Hippocampal formation (tissue), 2 donors: ENCODE measurements at regions not wholly inside any gene's neighbourhood (a gene's known extent, or its start where the extent isn't known, plus 50 kb on each side); places are given as distances from the start of the nearest gene placed in this dataset.
"Not testable (repeated sequence)": the region's sequence is repeated elsewhere in the genome, so short reads cannot be mapped to it uniquely, and the experiment has no call there.

Source experiments
- DNase-seq, 2 donors: peaks; one replicate each; lab custom pipeline; 2025; lab: John Stamatoyannopoulos, UW

DNA sequence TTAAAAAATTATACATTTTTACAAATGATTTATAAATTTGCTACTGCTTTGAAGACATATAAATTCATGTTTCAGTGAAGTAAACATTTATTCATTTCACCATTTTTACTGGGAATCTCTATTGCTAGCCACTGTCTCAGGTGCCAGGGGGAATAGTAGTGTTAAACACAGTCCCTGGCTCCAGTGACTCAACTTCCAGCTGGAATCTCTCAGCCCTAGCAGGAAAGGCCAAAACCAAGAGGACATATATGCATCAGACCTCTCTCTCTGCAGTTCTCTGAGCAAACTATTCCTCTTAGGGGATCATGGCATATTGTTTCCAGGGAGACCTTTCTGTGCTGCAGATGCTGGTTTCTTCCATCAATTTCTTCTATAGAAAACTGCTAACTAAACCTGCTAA lies 1009.0 kb upstream of the LCORL start:
- DNase-seq = no peak

DNA sequence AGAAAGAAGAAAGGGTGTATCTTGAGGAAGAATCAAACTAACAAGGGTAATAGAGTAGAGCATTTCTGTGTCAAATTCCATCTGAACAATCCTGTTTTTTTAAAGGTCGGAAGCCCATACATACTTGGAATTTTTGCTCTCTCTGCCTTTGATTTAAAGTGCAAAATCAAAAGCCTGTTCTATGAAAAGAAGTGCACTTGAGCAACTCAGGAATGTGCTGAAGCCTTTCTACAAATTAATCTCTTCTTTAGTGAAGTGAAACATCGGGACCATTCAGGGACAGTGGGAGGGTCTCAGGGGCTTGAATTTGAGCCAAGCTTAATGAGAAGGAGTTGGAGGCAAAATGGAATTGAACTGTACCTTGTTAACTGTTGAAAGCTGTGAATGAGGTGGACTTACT lies 1008.5 kb upstream of the LCORL start:
- no peak for DNase-seq

- peak; percentile 39 to 53 for DNase-seq
Measured at GRCh38 chr4:19026281-19026680, 1004.7 kb upstream of the LCORL start.

DNA sequence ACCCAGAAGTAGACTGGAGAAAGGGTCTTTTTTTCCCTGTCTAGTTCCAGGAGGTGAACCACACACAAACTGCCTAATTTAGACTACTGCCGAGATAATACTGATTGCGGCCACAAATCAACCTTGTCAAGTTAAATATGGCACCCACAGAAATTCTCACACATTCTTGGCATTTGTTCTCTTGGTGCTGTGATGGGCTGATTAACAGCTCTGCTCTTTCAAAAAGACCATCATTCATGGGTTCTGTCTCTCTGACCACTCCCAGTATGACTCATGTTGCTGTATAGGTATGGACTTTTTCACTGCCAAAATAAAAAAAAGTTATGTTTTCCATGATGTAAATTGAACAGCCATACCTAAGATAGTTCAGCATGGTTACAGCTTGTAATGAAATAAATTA lies 1003.5 kb upstream of the LCORL start:
- DNase-seq = no peak

DNA sequence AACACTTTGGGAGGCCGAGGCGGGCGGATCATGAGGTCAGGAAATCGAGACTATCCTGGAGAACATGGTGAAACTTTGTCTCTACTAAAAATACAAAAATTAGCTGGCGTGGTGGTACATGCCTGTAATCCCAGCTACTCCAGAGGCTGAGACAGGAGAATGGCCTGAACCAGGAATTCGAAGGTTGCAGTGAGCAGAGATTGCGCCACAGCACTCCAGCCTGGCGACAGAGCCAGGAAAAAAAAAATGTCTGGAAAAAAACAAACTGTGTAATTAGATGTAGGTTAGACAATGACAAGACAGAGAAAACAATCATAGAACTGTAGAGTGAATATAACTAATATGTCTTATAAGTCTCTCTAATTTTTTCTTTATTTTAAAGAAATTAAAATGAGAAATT lies 1002.5 kb upstream of the LCORL start:
- no peak for DNase-seq

- DNase-seq = no peak
Measured at GRCh38 chr4:19021617-19022016, 1000.1 kb upstream of the LCORL start.

- not testable (repeated sequence) for DNase-seq
Measured at GRCh38 chr4:19016550-19016949, 995.0 kb upstream of the LCORL start.

DNA sequence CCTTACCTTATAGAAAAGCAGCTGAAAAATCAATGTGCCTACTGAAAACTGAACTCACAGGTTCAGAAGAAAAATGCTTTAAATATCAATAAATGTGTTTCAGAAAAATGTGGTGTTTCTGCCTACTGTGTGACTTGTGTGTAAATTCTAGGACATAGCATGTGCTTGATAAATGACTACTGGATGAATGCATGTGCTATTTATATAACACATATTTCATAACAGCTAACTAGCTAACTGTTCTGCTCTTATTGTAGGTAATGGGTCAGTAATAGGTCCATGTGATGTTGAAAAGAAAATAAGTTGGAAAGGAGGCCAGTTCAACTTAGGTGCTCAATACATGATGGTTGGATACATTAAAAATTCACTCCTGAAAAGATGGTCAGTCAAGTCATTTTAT lies 993.0 kb upstream of the LCORL start:
- DNase-seq = no peak

DNA sequence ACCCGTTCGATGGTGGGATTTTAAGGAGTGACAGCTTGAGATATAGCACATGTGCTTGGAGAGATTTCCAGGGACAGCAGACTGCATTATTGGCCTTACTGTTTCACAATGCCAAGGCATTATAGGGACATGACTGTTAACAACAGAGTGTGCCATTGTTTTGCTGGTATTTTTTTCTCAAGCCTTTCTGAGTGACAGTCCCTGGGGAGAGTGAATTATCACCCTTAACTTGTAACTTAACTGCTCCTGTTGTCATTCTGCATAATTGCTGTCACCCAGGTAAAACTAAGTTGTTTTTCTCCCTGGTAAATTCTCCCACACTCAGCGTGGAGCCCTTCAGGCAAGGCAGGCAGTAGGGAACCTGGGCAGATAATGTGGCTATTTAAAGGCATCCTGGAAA lies 989.2 kb upstream of the LCORL start:
- no peak for DNase-seq

DNA sequence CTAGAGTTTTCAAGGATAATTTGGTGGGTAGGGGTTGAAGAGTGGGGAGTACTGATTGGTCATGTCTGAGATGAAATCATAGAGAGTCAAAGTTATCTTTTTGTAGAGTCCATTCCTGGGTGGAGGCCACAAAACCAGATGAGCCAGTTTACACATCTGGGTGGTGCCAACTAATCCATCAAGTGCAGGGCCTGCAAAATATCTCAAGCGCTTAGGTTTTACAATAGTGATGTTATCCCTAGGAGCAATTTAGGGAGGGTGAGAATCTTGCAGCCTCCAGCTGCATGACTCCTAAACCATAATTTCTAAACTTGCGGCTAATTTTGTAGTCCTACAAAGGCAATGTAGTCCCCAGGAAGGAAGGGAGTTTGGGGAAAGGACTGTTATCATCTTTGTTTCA lies 988.3 kb upstream of the LCORL start:
- DNase-seq = no peak

- no peak for DNase-seq
Measured at GRCh38 chr4:19005211-19005610, 983.7 kb upstream of the LCORL start.

- no peak for DNase-seq
Measured at GRCh38 chr4:19002170-19002569, 980.6 kb upstream of the LCORL start.

- DNase-seq = no peak
Measured at GRCh38 chr4:18999595-18999994, 978.0 kb upstream of the LCORL start.

DNA sequence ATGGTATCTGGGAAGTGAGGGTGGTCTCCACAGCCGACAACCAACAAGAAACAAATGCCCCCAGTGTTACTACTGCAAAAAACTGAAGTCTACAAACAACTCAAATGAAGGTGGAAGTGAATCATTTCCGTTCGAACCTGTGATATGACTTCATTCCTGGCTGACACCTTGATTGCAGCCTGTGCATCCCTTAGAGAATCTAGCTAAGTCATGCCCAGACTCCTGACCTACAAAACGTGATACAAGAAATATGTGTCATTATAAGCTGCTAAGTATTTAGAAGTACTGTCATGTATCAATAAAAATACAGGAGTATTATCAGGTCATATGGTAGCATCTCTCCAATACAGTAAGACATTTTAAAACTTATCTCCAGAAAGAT lies 959.7 kb upstream of the LCORL start:
- no peak for DNase-seq

- DNase-seq = no peak
Measured at GRCh38 chr4:18980516-18981233, 959.1 kb upstream of the LCORL start.

GRCh38 chr4:18976884-18977283 lies 955.3 kb upstream of the LCORL start:
- DNase-seq = no peak

DNA sequence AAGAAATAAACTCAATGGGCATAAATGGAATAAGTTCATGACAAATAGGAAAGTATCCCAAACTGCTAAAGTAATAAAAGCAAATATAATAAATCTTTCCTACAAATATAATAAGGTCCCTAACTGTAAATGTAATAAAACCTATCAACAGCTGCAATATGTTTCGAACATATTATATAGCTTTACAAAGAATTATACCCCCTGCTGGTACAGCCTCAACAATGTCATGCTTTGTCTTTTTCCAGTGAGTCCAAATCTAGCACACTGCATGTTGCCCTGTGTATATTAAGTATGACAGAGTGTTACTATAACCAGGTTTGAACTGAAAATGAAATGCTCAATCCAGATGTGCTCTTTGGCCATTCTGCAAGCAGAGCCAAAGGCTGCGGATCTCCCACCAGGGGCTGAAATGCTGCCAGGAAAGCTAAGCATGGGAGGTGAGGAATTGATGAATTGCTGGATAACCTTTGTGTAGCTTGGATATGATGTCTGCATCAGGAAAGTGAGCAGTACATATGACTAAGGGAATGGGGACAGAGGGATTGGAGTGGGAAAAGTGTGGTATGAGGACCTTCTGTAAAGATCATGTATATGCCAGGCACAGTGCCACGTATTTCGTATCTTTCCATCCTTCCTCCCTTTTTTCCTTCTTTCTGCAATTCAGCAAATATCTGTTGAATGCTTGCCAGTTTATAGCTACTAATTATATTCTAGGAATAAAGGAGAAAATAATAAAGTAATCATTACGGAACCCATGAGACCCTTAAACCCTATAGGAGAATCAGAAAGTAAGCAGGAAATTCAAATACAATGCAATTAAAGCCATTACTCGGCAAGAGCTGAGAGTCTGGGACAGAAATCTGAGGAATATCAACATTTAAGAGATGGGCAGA lies 954.6 kb upstream of the LCORL start:
- no peak for DNase-seq

GRCh38 chr4:18973296-18973695 lies 951.7 kb upstream of the LCORL start:
- no peak for DNase-seq

GRCh38 chr4:18961879-18962278 lies 940.3 kb upstream of the LCORL start:
- no peak for DNase-seq

GRCh38 chr4:18961266-18961665 lies 939.7 kb upstream of the LCORL start:
- no peak for DNase-seq

- no peak for DNase-seq
Measured at GRCh38 chr4:18957716-18958115, 936.2 kb upstream of the LCORL start.

GRCh38 chr4:18954538-18954937 lies 933.0 kb upstream of the LCORL start:
- no peak for DNase-seq

- DNase-seq = no peak
Measured at GRCh38 chr4:18953613-18954012, 932.1 kb upstream of the LCORL start.
